ENCODE measurements at regions not wholly inside any gene's neighbourhood (a gene's known extent, or its start where the extent isn't known, plus 50 kb on each side); places are given as distances from the start of the nearest gene placed in this dataset.

GRCh38 chr9:90969021-90969675 is 167.5 kb downstream of the SYK start:
- Histone ChIP-seq H3K9me3 (no peaks in the 10 kb centered on the region), H3K4me3 (no peak overlapping the region), H3K27me3 (ENCODE audit: insufficient read depth in 3 of 3, low read length in 2 of 3) (no peaks in the 10 kb centered on the region), H3K36me3 (ENCODE audit: insufficient read depth in 1 of 2, low read depth in 1 of 2) (no peaks in the 10 kb centered on the region), H3K4me1 (no peaks in the 10 kb centered on the region), H3K27ac (no peak overlapping the region)
- intact Hi-C loops (cut with DNase I), result no loop called here
- DNase-seq (no peak), ATAC-seq (no peak)
- WGBS, 3 donors, result 85 to 89% (median 86%) methylated on average over 10 of the region's 10 CpGs
- TF ChIP-seq CTCF (IDR thresholded peaks at IDR 0.05), result no peak

GRCh38 chr9:90970608-90971007 is 169.0 kb downstream of the SYK start:
- no peak for TF ChIP-seq CTCF (IDR thresholded peaks at IDR 0.05)
- no peak for ATAC-seq
- no peaks in the 10 kb centered on the region for H3K9me3 ChIP-seq
- intact Hi-C loops (cut with DNase I), result no loop called here
- DNase-seq, result no peak
- no peaks in the 10 kb centered on the region for H3K36me3 ChIP-seq (ENCODE audit: insufficient read depth in 1 of 2, low read depth in 1 of 2)
- 80 to 82% (median 82%) methylated on average over 9 of the region's 9 CpGs for WGBS, 3 donors
- H3K4me1 ChIP-seq, result no peaks in the 10 kb centered on the region
- H3K27me3 ChIP-seq (ENCODE audit: insufficient read depth in 3 of 3, low read length in 2 of 3), result no peaks in the 10 kb centered on the region
- no peak overlapping the region for H3K4me3 ChIP-seq
- no peak overlapping the region for H3K27ac ChIP-seq

- 81 to 85% (median 84%) methylated on average over 6 of the region's 6 CpGs for WGBS, 3 donors
- H3K4me1 ChIP-seq, result no peaks in the 10 kb centered on the region
- DNase-seq (no peak), ATAC-seq (no peak)
- H3K27ac ChIP-seq, result no peak overlapping the region
- no peak overlapping the region for H3K4me3 ChIP-seq
- no peaks in the 10 kb centered on the region for H3K9me3 ChIP-seq
- no peak for TF ChIP-seq CTCF (IDR thresholded peaks at IDR 0.05)
- H3K36me3 ChIP-seq (ENCODE audit: insufficient read depth in 1 of 2, low read depth in 1 of 2), result no peaks in the 10 kb centered on the region
- H3K27me3 ChIP-seq (ENCODE audit: insufficient read depth in 3 of 3, low read length in 2 of 3), result no peaks in the 10 kb centered on the region
- intact Hi-C loops (cut with DNase I), result no loop called here
These were observed 170.4 kb downstream of the SYK start for GRCh38 chr9:90972057-90972456.

GRCh38 chr9:90974016-90974415 is 172.4 kb downstream of the SYK start:
- 75 to 89% (median 86%) methylated on average over 5 of the region's 5 CpGs for WGBS, 3 donors
- H3K27me3 ChIP-seq (ENCODE audit: insufficient read depth in 3 of 3, low read length in 2 of 3), result no peaks in the 10 kb centered on the region
- DNase-seq (no peak), ATAC-seq (no peak)
- H3K4me1 ChIP-seq, result no peaks in the 10 kb centered on the region
- H3K4me3 ChIP-seq, result no peak overlapping the region
- intact Hi-C loops (cut with DNase I), result no loop called here
- H3K36me3 ChIP-seq (ENCODE audit: insufficient read depth in 1 of 2, low read depth in 1 of 2), result no peaks in the 10 kb centered on the region
- H3K9me3 ChIP-seq, result no peaks in the 10 kb centered on the region
- H3K27ac ChIP-seq, result no peak overlapping the region
- TF ChIP-seq CTCF (IDR thresholded peaks at IDR 0.05), result no peak

GRCh38 chr9:90974643-90975245 is 173.1 kb downstream of the SYK start:
- H3K4me1 ChIP-seq, result no peaks in the 10 kb centered on the region
- no peak overlapping the region for H3K27ac ChIP-seq
- no peaks in the 10 kb centered on the region for H3K9me3 ChIP-seq
- no peak for DNase-seq
- no peak for TF ChIP-seq CTCF (IDR thresholded peaks at IDR 0.05)
- no peaks in the 10 kb centered on the region for H3K27me3 ChIP-seq (ENCODE audit: insufficient read depth in 3 of 3, low read length in 2 of 3)
- no peaks in the 10 kb centered on the region for H3K36me3 ChIP-seq (ENCODE audit: insufficient read depth in 1 of 2, low read depth in 1 of 2)
- no peak overlapping the region for H3K4me3 ChIP-seq
- intact Hi-C loops (cut with DNase I), result no loop called here
- 69 to 81% (median 79%) methylated on average over 8 to 9 of the region's 9 CpGs for WGBS, 3 donors
- no peak for ATAC-seq
